ENCODE measurements at regions not wholly inside any gene's neighbourhood (a gene's known extent, or its start where the extent isn't known, plus 50 kb on each side); places are given as distances from the start of the nearest gene placed in this dataset.

- no peak for TF ChIP-seq PATZ1 (CRISPR knock-in tag; IDR thresholded peaks at IDR 0.05)
- no peak for TF ChIP-seq ZBTB26 (CRISPR knock-in tag; IDR thresholded peaks at IDR 0.05; ENCODE audit: borderline replicate concordance)
Measured at GRCh38 chr5:33305572-33305971, 135.2 kb upstream of the TARS1 start (continued).

GRCh38 chr5:33306758-33307157, 134.0 kb upstream of the TARS1 start:
- intact Hi-C loops (cut with micrococcal nuclease; ENCODE audit: unreplicated experiment), result no loop called here
- ATAC-seq, result no peak
- TF ChIP-seq MIXL1 (CRISPR knock-in tag; IDR thresholded peaks at IDR 0.05) (no peak), MXI1 (IDR thresholded peaks at IDR 0.05; ENCODE audit: borderline replicate concordance, low read depth, low read length) (no peak), NR2F6 (IDR thresholded peaks at IDR 0.05) (no peak), NR2F6 (CRISPR knock-in tag; IDR thresholded peaks at IDR 0.05) (no peak), BCLAF1 (IDR thresholded peaks at IDR 0.05) (no peak), RCOR2 (CRISPR knock-in tag; IDR thresholded peaks at IDR 0.05) (no peak), ZNF720 (CRISPR knock-in tag; IDR thresholded peaks at IDR 0.05) (no peak), ZNF414 (CRISPR knock-in tag; IDR thresholded peaks at IDR 0.05) (no peak), ZNF225 (CRISPR knock-in tag; IDR thresholded peaks at IDR 0.05) (no peak), ZNF704 (CRISPR knock-in tag; IDR thresholded peaks at IDR 0.05; ENCODE audit: borderline replicate concordance) (no peak), ETV6 (CRISPR knock-in tag; conservative IDR thresholded peaks at IDR 0.05) (no peak), FOSL2 (CRISPR knock-in tag; IDR thresholded peaks at IDR 0.05) (no peak)

More at GRCh38 chr5:33306758-33307157, 134.0 kb upstream of the TARS1 start:
- H3K4me2 ChIP-seq (ENCODE audit: low read depth, low read length), result no peak overlapping the region
- H3K36me3 ChIP-seq (replicated peaks in 1 of 2; ENCODE audit: control insufficient read depth in 1 of 2, insufficient read depth in 2 of 2, low read length in 2 of 2), result no peaks in the 10 kb centered on the region
- H3K27me3 ChIP-seq (ENCODE audit: control insufficient read depth in 1 of 2, insufficient read depth in 2 of 2, low read length in 2 of 2), result no peaks in the 10 kb centered on the region
- ChIA-PET POLR2A (no interaction called here), CTCF (ENCODE audit: low intra/inter-chr PET ratio, low total read pairs) (no interaction called here)
- peaks cover 33% of the 10 kb centered on the region for H3K4me1 ChIP-seq (ENCODE audit: insufficient read depth, low read length)
- H3K27ac ChIP-seq (ENCODE audit: extremely low read length, insufficient read depth, low read length), result no peak overlapping the region
- DNase-seq (ENCODE audit: low spot score) (no peak), FAIRE-seq (no peak)
- H3K79me2 ChIP-seq (ENCODE audit: insufficient read depth, low read length), result no peaks in the 10 kb centered on the region
- H3K9me3 ChIP-seq (ENCODE audit: low read length), result no peaks in the 10 kb centered on the region
- H3K9ac ChIP-seq (ENCODE audit: insufficient read depth, low read depth, low read length), result no peak overlapping the region
- no TSS peak for BruUV-seq (replicated peaks)
- H2AFZ ChIP-seq (ENCODE audit: low read length), result no peak overlapping the region
- H3K4me3 ChIP-seq (replicated peaks in 1 of 3; ENCODE audit: insufficient read depth in 1 of 3, low read depth in 2 of 3, low read length in 3 of 3), result no peak overlapping the region
- in situ Hi-C loops (cut with HindIII; ENCODE audit: extremely low pct_ligation_motif_present, low pct_unique_long_range_greater_than_20kb), result no loop called here
- no peaks in the 10 kb centered on the region for H4K20me1 ChIP-seq (ENCODE audit: insufficient read depth, low read length)
